ENCODE measurements at regions not wholly inside any gene's neighbourhood (a gene's known extent, or its start where the extent isn't known, plus 50 kb on each side); places are given as distances from the start of the nearest gene placed in this dataset.

DNA sequence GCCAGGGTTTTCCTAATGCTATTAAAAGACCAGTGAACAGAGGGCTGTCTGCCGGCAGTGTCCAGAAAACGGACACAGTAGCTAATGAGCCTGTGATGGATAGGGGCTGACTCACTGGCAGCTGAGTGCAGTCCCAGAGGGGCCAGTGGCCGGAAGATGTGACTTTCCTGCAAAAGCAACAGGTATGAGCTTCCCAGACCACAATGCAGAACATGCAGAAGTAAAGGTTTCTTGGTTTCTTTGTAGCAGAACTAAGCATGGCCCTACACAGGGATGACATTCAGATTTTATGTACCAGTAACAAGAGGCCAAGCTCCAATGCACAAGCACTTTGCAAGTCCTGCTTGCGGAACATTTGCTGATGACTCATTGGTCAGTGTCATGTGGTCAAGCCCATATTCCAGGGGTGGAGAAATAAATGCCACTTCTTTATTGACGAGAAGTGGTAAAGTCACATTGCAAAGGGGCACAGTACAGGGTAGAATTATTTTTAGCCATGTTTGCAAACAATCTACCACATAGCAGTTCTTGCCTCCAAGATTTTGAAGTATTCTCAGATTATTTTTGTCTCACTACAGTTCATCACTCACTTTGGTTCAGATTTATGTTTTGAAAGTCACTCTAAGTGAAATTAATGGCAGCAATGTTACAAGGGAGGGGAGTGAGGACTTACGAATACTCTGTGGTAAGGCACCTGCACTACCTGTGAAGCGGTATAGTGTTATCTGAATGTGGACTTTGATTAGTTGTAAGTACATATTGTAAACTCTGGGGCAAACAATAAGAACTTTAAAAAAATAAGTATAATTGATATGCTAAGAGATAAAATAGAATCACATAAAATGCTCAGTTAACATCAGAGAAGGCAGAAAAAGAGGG, 263.3 kb downstream of the ABHD5 start:
- no peak for DNase-seq

DNA sequence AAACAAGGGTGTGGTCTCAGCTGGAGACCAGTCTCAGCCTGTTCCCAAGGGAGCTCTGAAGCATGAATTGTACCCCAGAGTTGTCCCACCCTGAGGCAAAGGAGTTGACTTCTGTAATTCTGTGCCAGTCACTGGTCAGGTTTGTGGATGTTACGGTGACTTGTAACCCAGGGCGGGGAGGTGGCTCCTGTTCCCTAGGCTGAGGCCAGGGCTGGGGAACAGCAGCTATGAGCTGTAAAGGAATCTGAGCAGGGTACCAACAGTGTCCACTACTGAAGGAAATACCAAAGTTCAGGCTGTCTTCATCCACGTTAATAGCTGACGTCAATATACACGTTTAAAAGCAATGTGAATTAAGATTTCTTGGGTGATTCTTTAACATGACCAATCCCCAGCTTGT, 266.2 kb downstream of the ABHD5 start:
- DNase-seq, result no peak

DNA sequence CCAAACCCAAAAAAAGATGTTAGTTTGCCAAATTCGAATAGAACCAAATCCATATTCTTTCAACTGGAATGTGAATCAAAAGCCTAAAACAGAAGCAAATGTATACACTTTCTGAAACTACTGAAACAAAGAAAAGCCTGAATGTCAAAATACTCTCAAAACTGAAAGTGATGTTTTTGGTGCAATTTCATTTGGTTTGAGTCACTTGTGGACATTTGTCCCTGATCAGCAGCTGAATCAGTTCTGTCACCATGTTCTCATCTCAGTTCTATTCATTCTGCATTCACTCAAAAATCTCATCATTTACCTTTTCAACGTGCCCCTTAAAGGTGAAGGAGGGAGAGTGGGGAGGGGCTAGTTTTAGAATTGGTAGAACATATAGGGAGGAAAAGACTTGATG, 266.8 kb downstream of the ABHD5 start:
- DNase-seq, result no peak

DNA sequence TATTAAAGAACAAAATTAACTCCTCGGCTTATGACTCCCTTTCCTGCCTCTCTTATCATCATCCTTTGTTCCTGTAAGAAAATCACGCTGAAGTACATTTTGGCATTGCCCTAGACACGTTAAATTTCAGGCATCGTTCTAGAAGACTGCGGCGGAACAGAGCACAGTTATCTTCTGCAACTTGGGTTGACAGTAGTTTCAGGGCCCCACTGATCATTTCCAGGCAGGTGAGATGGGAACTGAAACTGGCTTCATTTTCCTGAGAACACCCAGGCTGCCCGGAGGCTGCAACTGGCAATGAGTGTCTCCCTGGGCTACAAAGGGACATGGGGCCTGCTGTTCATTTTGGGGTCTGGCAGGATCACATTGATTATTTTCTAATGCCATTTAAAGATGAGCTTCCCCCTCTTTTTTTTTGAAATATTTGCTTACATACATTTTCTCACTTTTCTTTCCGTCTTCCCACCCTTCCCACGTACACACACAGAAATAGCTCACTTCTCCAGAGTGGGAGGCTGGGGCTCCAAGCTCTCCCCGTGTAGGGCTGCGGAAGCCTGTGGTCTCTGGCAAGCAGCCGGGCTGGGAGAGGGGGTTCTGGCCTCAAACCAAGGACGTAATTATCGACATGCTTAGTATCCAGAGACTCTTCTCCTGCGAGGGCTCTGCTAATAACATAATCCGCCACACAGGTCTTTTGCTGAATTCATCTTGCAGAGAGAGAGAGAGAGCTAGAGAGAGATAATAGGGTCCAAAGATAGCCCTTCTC, 267.4 kb downstream of the ABHD5 start:
- DNase-seq, result no peak

DNA sequence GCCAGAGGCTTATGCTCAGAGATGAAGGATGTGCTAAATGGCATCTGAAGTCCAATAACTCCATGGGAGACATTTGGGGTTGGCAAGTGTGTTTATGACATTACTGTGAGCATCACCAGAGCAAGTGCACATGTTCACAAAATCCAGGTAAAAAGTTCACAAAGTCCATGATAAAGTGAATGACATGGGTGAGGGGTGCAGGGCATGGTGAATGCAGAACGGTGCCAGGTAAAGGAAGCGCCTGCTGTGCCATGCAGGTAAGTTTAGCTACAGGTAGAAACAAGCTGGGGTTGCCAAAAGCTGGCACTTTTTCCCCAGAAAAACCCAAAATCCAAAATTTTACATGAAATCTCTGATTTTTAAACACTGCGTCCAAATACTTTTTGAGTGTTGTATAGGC, 268.2 kb downstream of the ABHD5 start:
- DNase-seq, result no peak

DNA sequence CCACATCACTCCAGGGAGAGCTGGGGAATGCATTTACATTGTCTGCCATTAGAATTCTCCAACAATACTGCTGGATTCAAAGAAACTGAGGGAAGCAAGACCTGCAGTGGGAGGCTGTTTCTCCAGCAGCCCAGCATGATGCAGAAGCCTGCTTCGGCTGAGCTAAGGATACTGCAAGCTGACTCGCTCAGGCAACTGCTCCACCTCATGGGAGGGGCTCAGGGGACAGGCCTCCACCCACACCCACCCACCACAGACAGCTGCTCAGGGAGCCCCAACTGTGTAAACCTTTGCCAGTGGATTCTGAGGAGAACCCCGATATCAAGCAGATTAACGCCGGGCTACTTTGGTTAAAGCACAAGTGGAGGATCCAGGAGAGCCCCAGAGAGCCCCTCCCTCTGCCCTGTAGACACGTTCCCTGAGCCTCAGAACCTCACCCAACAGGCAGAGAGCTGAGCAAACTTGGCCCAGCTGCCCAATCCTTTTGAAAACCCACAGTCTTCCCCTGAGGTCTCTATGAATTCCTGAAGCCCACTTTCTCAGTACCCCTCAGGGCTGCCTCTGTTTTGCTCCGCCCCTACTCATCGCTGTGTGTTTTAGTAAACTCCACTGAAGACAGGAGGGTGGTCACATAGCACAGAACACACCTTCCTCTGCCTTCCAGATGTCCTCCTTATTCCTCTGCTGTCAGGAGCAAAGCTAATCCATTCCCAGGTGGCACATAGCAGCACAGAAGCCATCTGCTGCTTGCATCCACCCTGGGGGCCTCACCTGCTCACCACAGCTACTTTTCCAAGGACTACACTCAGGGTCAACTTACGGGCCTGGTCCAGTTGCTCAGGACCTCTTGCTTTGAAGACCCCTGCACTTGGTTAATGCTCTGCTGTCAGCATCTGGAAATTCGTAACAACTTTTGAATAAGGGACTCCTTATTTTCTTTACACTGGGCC, 269.0 kb downstream of the ABHD5 start:
- no peak for DNase-seq

DNA sequence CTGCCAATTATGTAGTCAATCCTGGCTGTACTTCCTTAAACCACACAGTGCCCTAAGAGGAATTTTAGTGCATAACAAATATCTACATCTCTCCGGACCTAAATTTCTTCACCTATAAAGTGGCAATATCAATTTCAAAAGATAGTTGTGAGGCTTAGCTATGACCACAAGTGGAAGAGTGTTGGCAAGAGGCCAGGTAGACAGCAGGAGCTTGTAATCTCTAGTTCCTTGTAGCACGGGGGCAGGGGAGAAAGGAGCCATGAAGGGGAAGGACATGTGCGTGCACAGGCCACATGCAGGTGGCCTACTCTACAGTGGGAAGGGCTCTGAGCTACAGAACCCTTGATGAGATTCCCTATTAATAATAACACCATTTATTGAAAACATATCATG, 269.7 kb downstream of the ABHD5 start:
- DNase-seq, result no peak

DNA sequence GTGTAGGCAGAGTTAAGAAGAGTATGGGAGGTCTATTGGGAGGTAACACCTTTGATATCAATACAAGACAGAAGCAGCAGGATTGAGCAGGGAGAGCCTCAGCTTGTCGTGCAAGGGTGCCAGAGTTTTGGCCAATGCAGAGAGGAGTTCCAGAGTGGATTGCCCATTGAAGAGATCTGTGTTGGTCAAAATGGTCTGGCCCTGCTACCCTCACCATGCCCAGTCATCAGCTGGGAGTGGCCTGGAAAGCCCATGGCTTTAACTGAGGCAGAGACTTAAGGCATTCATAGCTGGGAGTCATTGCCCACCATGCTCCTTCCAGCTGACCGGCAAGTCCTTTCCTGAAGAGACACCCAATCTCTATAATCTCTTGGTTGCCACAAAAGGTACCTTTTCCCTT, 271.3 kb downstream of the ABHD5 start:
- DNase-seq, result no peak

DNA sequence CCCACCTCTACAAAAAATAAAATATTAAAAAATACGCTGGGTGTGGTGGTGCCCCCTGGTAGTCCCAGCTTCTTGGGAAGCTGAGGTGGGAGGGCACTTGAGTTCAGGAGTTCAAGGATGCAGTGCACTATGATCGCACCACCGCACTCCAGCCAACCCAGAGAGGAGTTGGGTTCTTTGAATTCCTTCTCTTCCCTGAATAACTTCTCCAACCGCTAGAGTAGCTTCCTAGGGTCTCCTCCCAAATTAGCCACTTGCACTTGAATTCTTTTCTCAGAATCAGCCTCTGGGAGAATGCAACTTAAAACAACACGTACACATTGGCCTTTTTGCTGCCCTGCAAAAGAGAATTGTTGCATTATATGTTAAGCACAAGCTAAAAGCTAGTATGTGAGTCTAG, 272.5 kb downstream of the ABHD5 start:
- no peak for DNase-seq

DNA sequence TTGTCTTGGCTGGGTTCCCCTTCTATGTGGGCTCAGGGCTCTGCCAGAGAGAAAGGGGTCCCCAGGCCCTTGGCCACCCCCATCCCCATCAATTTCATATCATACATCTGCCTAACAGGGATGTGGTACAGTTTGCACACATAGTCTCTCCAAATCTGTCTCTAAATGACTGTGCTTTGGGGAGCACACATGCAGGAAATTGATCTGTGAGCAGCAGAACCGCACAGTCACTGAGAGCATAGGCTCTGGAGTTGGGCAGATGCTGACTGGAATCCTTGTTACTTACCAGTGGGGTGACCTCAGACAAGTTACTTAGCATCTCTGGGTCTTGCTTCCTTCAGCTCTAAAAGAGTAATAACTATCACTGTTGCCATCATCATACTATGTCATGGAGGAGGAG, 273.9 kb downstream of the ABHD5 start:
- no peak for DNase-seq

DNA sequence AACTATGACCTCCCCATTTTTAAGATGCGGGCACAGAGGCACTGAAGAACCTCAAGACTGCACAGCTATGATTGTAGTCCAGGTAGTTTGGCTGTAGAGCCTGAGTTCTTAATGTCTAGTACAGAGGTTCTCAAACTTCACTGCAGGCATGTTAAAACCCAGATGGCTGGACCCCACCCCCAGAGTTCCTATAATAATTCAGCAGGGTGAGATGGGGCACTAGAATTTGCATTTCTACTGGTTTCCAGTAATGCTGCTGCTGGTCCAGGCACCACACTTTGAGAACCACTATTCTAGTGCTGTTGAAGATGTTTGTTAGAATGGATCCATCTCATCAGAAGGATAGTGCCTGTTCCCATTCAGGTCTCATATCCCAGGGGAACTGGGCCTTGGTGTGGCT, 274.9 kb downstream of the ABHD5 start:
- DNase-seq, result no peak

DNA sequence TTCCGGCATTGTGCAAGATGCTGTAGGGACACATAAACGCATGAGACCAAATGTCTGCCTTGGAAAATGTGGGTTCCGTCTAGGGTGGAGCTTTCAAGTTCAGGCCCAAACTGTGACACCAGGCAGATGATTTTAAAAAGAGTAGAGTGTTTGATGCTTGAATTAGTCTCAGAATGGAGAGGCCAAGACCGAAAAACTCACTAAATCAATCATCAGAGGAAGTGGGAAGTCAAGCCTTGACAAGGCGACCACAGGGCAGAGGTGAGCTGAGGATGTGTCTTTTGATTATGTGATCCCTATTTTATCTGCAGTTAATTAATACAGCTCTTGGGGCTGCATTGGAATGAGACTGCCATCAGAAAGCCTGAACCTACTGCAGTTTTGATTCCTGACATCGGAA, 275.4 kb downstream of the ABHD5 start:
- no peak for DNase-seq

DNA sequence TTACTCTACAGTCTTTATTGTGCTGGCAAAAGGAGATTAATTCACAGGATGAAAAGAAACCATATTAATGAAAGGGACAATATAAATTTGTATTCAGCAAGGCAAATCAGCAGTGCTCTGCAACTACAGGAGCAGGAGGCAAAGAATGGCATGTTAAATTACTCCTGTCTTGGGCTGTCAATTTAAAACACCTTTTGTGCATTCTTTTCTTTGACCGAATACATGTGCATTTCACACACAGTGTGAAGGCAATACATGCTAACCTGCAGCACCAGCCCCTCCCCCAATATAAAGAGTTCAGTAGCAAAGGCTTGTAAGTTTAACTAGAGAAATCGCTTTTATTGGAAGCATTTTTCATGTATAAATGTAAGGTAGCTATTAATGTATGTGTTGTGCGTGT, 275.2 kb upstream of the TOPAZ1 start:
- no peak for DNase-seq

DNA sequence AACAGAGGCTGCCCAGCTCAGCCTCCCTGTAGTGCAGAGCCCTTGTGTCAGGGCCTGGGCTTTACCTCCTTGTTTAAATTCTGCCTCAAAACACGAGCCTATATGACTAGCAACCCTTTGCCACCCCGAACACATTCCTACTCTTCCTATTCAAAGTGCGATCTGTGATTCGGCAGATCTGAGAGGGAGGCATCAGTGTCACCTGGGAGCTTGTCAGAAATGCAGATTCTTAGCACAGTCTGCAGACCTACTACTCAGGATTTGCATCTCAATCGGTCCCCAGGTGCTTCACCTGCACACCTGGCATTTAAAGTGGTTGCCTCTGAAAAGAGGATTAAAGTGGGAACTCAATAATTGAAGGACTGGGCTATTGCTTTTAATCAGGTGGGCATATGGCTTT, 273.2 kb upstream of the TOPAZ1 start:
- DNase-seq, result no peak

DNA sequence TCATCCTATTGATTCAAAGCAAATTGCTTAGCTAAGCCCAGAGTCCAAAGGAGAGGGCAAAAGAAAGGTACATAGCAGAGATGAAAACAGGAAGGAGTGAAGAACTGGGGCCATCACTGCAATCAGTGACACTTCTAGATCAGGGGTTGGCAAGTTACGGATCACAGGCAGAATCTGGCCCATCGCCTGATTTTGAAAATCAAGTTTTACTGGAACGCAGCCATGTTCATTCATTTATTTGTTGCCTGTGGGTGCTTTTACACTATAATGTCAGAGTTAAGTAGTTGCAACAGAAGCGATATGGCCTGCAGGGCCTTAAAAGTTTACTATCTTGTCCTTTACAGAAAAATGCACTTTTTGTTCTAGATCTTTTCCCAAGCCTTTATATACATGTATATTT, 271.7 kb upstream of the TOPAZ1 start:
- DNase-seq, result no peak

DNA sequence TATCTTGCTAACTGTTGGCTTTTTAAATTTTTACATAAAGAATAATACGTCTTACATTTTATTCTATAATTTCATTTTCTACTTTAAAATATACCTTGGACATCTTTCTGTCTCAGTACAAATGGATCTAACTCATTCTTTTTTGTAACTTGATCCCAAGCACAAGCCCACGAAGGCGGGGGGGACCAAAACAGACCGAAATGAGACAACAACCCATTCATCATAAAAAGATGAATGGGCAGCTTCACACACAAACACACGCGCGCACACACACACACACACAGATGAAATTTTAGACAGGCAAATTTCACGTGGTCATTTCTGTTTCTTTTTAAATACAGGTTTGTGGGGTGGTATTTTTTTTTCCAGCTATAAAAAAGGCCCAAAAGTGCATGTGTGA, 271.3 kb upstream of the TOPAZ1 start:
- no peak for DNase-seq

DNA sequence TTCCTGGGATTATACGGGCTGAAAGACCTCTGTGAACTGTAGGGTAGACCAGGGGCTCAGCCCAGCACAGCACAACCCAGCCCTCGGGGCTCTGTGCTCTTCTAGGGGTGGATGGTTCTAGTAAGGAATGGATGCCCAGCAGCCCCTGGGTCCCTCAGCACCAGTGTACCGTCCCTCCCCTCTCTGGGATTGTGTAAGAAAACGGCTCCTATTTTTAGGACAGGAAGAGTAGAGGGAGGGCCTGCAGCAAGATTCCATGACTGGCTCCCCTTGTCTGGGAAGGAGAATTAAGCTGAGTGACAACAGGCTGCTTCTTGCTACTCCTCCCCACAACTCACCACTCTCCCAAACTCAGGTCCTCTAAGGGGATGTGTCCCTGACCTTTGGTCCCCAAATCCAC, 270.8 kb upstream of the TOPAZ1 start:
- DNase-seq, result no peak

DNA sequence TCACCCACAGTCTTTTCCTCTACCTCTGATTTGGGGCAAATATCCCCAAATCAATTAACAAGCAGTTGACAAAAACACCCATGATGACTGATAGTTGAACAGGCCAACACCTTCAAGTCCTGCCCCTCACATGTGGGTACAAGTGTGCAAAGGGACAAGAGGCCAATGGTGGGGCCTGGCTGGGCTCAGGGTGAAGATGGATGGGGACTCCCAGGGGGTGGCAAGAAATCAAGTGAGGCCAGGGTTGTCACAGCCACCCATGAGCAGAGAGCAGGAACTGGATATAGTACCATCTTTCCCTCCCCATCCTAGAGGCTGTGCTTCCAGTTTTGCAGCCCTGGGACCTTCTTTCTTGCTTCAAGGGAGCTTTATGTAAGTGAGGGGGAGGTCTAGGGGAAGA, 270.2 kb upstream of the TOPAZ1 start:
- DNase-seq, result no peak

DNA sequence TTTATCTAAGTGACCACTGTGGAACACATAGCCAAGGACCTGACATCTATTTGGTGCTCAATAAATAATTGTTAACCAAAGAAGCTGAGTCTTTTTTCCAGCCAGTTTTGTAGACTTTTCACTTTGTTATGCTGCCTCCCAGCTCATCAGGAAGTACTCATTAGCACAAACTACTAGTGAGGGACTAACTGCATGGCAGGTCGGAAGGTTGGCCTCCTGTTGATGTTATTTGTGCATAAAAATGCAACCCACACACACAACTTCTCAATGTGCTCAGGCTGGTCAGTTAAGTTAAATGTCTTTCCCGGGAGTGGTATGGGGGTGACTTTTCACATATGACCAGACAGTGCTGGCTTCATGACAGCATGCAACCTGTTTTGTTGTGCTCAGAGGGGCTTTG, 263.0 kb upstream of the TOPAZ1 start:
- DNase-seq, result no peak

DNA sequence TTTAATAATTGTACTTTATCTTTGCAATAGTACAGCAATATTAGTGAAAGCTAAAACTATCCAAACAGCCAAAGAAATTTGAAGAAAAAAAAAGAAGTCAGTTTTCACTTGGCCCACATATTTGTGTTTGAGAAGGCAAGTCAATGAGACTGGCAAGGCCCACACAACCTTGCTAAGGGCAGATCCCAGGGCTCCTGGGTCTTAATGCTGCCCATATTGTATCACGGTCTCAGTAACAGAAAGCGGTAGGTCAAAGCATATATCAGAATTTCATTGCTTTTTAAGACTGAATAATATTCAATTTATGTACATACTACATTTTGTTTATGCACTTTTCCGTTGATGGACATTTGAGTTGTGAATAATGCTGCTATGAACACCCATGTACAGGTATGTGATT, 262.0 kb upstream of the TOPAZ1 start:
- DNase-seq, result no peak

DNA sequence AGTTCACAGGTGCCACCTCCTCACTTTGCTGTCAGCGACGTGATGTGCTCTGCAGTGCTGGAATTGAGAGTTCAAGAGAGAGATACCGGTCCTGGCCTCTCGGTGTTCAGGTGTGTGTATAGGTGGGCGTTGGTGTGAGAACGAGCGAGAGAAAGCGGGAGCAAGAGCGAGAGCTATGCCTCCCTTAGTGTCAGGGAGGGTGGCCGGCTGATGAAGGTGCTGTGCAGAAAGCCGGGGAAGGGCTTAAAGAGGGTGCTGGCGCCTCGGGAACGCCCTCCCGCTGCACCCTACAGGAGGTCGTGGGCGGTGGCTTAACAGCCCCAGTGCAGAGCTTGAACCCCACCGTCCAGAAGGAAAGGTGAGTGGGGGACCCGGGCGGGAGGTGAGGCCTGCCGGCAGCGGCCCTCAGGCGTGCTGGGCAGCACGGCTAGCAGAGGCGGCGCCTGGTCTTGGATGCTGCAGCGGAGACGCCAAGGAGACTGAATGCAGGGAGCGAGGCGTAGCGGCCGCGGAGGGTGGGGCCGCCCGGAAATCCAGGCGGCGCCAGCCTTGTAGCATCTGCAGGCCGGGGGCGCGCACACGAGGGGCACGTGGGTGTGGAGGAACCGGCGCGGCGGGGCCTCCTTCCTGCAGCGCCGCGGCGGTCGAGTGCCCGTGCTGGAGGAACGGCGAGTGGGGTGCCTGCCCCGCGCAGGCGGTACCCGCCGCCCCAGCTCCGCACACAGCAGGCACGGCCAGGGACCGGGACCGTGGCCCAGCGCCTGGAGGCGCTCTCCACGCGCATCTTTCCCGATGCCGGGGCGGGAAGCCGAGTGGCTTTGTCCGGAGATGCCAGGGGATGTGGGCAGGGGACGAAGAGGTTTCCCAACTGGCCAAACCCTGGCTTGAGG, 246.8 kb upstream of the TOPAZ1 start:
- DNase-seq, result no peak
